KOPT-K1 (cell line): ENCODE measurements at regions not wholly inside any gene's neighbourhood (a gene's known extent, or its start where the extent isn't known, plus 50 kb on each side); places are given as distances from the start of the nearest gene placed in this dataset.
"Not testable (repeated sequence)": the region's sequence is repeated elsewhere in the genome, so short reads cannot be mapped to it uniquely, and the experiment has no call there.

Source experiments
- H3K27ac ChIP-seq: fragments of 200-600 bp; sonication (generic); 2 replicates; pipeline ENCODE4 v1.5.1; 2016; ENCODE audit warnings: antibody characterized with exemption, mild to moderate bottlenecking, low read depth, low read length; ENCODE audit not compliant: poor library complexity, severe bottlenecking
- H3K36me3 ChIP-seq: fragments of 200-600 bp; sonication (generic); 2 replicates; pipeline ENCODE4 v1.5.1; 2017; ENCODE audit warnings: antibody characterized with exemption, mild to moderate bottlenecking, low read length, moderate library complexity; ENCODE audit not compliant: insufficient read depth
- H3K9me3 ChIP-seq: fragments of 200-600 bp; sonication (generic); 2 replicates; pipeline ENCODE4 v1.5.1; 2017; ENCODE audit warnings: antibody characterized with exemption, low read length, mild to moderate bottlenecking; ENCODE audit not compliant: insufficient read depth, poor library complexity, severe bottlenecking

DNA sequence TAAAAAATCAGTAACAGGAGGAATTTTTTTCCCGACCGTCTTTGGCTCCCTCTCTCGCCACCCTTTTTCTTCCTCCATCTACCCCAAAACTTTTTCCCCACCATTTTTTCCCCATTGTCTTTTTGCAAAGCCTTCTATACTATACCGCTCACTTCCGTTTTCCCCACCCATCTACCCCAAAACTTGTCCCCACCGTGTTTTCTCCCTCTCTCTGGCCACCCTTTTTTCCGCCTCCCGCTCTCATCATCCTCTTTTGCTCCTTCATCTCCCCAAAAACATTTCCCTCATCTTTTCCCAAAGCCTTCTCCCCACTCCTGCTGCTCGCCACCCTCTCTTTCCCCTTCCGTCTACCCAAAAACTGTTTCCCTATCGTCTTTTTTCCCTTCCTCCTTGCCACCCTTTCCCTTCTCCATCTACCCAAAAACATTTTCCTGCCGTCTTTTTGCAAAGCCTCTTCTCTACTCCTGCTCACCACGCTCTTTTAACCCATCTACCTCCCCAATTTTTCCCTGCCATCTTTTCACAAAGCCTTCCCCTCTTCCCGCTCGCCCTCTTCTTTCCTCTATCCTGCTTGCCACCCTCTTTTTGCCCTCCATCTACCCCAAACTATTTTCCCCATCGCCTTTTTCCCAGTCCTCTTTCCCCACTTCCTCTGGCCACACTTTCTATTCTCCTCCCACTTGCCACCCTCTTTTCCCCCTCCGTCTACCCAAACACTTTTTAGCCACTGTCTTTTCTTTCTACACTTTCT is 109.4 kb upstream of the TPTE start:
- H3K27ac ChIP-seq, H3K36me3 ChIP-seq: not testable (repeated sequence)
- H3K9me3 ChIP-seq, result peaks cover 37% of the 10 kb centered on the region

DNA sequence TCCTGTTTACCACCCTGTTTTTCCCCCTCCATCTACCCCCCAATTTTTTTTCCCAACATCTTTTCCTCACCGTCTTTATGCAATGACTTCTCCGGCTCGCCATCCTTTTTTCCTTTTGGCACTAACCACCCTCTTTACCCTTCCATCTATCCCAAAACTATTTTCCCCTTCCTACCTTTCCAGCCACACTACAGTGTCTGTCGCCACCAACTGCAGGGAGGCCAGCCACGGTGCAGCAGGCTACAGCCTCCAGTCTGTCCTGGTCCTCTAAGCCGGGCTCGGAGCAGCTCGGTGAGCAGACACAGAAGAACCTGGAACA is 108.5 kb upstream of the TPTE start:
- H3K9me3 ChIP-seq, result peaks cover 42% of the 10 kb centered on the region

DNA sequence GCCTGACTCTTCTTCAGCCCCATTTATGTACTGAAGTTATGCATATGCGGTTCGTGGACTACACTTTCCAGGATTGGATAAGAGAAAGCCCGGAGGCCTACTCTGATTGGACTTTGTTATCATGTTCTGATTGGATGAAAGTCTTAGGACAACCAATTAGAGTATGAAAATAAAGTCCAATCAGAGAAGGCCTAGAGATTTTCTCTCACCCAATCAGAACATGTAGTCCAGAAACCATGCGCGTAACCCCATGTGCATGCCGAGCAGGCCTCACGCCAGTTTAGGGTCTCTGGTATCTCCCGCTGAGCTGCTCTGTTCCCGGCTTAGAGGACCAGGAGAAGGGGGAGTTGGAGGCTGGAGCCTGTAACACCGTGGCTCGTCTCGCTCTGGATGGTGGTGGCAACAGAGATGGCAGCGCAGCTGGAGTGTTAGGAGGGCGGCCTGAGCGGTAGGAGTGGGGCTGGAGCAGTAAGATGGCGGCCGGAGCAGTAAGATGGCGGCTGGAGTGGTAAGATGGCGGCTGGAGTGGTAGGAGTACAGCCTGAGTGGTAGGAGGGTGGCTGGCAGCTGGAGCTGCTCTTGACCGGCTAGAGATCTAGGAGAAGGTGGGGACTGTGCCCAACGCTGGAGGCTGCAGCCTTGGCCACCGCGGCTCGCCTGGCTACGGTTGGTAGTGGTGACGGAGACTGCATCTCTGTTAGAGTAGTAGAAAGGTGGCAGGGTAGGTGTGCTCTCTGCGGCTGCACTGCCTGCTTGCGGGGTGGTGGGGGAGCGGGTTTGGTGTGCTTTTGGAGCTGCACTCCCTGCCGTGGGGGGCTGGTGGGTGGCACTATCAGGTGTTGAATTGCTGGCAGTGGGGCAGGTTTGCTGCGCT is 107.9 kb upstream of the TPTE start:
- not testable (repeated sequence) for H3K27ac ChIP-seq, H3K36me3 ChIP-seq
- H3K9me3 ChIP-seq, result peaks cover 45% of the 10 kb centered on the region

More for the DNA sequence above, 108.5 kb upstream of the TPTE start:
- not testable (repeated sequence) for H3K36me3 ChIP-seq, H3K27ac ChIP-seq

DNA sequence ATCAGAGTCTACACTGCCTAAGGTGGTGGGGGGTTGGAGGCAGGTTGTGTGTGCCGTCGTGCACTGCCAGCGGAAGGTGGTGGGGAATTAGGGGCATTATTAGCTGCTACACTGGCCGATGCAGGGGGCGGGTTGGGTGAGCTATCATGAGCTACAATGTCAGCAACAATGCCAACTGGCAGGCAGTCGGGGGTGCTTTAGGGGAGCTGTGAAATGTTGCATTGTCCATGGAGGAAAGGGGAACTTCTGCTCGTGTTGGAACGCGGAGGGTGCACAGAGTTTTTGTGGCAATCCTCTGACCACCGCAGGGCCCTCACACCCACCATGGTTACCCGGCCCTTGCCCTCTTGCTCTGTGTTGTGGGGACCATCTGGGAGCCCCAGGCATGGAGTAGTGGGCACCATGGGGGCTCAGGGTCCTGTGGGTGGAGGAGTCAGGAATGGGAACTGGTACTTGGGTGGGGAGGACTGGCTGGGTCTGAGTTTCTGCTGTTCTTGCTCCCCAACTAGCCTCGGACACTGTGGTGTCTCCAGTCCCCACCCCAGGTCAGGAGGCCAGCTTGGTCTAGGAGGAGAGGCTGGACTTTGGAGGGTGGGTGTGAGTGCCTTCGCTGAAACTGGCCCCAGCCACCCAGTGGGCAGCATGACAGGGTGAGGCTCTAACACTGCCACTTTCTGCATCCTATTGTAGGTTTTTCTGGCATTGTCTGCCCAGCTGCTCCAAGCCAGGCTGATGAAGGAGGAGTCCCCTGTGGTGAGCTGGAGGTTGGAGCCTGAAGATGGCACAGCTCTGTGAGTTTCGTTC is 107.1 kb upstream of the TPTE start:
- H3K9me3 ChIP-seq, result peaks cover 52% of the 10 kb centered on the region
- H3K27ac ChIP-seq, H3K36me3 ChIP-seq: not testable (repeated sequence)

DNA sequence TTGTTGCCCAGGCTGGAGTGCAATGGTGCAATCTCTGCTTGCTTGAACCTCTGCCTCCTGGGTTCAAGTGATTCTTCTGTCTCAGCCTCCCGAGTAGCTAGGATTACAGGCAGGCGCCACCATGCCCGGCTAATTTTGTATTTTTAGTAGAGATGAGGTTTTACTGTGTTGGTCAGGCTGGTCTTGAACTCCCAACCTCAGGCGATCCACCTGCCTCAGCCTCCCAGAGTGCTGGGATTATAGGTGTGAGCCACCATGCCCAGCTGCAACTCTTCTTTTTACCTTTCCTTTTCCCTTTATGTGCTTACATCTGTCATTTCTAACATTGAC is 106.5 kb upstream of the TPTE start:
- H3K36me3 ChIP-seq, H3K27ac ChIP-seq: not testable (repeated sequence)
- H3K9me3 ChIP-seq, result peaks cover 56% of the 10 kb centered on the region

DNA sequence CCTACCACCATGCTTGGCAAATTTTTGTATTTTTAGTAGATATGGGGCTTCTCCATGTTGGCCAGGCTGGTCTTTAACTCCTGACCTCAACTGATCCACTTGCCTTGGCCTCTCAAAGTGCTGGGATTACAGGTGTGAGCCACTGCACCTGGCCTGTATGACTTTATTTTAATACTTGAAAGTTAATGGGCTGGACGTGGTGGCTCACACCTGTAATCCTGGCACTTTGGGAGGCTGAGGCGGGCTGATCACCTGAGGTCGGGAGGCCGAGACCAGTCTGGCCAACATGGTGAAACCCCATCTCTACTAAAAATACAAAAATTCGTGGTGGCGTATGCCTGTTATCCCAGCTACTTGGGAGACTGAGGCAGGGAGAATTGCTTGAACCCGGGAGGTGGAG is 105.9 kb upstream of the TPTE start:
- not testable (repeated sequence) for H3K27ac ChIP-seq, H3K36me3 ChIP-seq
- H3K9me3 ChIP-seq, result peaks cover 56% of the 10 kb centered on the region

DNA sequence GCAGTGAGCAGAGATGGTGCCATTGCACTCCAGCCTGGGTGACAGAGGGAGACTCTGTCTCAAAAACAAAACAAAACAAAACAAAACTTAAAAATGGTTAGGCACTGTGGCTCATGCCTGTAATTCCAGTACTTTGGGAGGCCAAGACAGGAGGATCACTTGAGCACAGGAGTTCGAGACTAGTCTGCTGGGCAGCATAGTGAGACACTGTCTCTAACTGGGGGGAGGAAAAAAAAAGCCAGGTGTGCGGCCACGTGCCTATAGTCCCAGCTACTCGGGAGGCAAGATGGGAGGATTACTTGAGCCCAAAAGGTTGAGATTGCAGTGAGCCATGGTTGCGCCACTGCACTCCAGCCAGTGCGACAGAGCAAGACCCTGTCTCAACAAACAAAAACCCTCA is 105.5 kb upstream of the TPTE start:
- not testable (repeated sequence) for H3K36me3 ChIP-seq, H3K27ac ChIP-seq
- H3K9me3 ChIP-seq, result peaks cover 56% of the 10 kb centered on the region

DNA sequence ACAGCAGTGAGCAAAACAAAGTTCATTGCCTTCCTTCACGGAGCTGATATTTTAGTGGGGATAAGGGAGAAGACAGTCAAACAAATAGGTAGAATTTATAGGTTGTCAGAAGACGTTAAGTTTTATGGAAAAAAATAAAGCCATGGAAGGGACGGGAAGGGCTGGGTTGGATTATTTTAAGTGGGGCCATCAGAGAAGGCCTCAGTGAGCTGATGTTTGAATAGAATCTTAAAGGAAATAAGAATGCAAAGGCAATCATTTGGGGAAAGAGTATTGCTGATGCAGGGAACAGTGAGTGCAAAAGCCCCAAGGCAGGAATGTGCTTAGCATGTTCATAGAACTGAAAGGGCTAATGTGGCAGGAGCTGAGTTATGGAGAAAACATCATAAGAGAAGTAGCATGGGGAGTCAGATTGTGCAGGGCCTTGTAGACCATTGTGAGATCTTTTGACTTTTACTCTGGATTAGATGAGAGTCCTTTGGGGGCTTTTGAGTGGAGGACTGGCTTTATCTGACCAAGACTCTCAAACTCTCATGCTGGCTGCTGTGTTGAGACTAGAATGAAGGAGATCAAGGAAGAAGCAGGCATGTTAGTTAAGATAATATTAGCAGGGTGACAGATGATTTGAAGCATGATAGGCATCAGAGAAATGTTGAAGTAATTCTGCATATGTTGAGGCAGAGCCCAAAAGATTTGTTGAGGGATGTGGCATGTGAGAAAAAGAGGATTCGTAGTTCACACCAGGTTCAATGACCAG is 104.5 kb upstream of the TPTE start:
- not testable (repeated sequence) for H3K27ac ChIP-seq, H3K36me3 ChIP-seq
- H3K9me3 ChIP-seq, result peaks cover 64% of the 10 kb centered on the region

DNA sequence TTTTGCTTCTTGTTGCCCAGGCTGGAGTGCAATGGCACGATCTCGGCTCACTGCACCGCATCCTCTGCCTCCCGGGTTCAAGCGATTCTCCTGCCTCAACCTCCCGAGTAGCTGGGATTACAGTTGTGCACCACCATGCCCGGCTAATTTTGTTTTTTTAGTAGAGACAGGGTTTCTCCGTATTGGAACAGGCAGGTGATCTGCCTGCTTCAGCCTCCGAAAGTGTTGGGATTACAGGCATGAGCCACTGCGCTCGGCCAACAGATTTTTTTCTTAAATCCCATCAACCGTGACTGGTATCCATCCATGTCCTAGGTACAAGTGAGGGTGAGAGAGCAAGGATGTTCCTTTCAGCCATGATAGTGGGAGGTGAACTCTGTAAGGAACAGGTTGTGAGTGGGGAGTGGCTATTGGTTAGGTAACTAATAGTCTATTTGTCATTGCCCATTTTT is 103.8 kb upstream of the TPTE start:
- H3K36me3 ChIP-seq, H3K27ac ChIP-seq: not testable (repeated sequence)
- H3K9me3 ChIP-seq, result peaks cover 71% of the 10 kb centered on the region

DNA sequence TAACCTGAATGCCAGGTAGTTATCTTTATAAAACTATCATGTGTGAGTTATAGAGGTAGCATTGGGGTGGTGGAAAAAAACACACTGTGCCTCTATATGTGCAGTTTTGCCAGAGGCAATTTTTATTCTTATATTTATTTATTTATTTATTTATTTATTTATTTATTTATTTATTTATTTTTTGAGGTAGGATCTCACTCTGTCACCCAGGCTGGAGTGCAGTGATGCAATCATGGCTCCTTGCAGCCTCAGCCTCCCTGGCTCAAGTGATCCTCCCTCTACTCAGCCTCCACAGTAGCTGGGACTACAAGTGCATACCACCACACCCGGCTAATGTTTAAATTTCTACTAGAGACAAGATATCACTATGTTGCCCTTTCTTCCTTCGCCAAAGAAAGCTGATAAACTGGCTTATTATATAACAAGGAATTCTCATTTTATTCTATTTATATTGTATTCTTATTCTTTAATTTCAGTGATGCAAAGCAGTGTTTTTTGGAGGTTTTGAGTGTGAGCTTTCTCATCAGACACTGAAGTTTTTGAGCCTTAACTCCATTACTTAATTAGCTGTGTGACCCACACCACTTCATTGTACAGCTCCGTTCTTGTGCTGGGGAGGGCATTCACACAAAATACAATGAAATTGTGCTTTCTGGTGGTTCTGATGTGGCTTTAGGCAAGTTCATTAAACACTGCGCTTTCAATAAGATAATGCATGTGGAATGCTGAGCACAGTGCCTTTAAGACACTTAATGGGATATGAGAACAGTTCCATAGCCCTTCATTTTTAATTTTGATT is 102.9 kb upstream of the TPTE start:
- H3K27ac ChIP-seq, H3K36me3 ChIP-seq: not testable (repeated sequence)
- peaks cover 63% of the 10 kb centered on the region for H3K9me3 ChIP-seq

DNA sequence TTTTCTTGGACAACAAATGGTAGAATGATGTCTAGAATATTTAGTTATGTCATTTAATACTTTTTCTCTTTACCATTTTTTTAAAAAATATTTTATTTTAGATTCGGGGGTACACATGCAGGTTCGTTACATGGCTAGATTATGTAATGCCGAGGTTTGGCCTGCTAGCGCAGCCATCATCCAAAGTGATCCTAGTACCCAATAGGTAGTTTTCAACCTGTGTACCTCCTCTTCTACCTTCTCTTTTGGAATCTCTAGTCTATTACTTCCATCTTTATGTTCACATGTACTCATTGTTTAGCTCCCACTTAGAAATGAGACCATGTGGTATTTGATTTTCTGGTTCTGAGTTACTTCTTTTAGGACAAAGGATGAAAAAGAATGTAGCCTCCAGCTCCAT is 100.2 kb upstream of the TPTE start:
- not testable (repeated sequence) for H3K27ac ChIP-seq, H3K36me3 ChIP-seq
- H3K9me3 ChIP-seq, result peaks cover 51% of the 10 kb centered on the region

DNA sequence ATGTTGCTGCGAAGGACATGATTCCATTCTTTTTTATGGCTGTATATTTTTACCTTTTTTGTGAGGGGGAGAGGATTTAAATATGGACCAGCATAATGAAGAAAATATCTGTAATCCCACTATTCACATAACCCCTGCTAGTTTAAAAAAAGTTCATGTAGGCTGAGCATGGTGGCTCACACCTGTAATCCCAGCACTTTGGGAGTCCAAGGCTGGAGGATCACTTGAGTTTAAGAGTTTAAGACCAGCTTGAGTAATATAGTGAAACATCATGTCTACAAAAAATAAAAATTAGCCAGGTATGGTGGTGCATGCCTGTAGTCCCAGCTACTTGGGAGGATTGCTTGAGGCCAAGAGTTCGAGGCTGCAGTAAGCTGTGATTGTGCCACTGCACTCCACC is 99.8 kb upstream of the TPTE start:
- H3K9me3 ChIP-seq, result peaks cover 50% of the 10 kb centered on the region
- not testable (repeated sequence) for H3K36me3 ChIP-seq, H3K27ac ChIP-seq

DNA sequence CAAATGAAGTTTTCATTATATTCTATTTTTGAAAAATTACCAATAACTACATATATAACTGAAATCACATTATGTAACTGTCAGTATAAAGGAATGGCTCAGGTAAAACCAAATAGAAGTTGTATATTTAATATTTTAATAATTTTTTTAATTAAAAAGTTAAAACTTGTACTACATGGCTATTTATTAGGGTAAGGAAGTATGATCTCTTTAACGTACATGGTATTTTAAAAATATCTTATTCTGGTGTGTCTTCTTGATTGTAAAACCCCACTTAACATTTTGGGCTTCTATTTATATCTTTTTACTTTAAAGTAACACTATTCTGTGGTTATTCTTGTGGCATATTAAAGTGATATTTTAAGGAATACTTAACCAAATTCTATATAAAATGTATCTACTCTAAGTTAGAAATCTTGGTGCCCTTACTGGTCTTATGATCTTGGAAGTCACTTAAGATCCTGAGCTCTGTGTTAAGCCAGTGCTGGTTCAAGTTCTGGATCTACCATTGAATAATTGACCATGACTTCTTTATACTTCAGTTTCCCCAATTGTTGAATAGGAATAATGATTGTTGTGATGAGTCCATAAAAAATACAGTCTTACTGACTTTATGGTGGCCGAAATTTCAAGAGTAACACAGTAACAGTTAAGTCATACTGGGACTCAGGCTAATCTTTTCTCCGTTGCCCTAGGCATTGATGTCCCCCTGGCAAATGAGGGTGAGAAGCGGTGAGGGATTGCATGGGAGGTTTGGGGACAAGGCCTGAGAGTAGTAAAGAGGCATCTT is 97.1 kb upstream of the TPTE start:
- not testable (repeated sequence) for H3K36me3 ChIP-seq, H3K27ac ChIP-seq
- H3K9me3 ChIP-seq, result peaks cover 48% of the 10 kb centered on the region

DNA sequence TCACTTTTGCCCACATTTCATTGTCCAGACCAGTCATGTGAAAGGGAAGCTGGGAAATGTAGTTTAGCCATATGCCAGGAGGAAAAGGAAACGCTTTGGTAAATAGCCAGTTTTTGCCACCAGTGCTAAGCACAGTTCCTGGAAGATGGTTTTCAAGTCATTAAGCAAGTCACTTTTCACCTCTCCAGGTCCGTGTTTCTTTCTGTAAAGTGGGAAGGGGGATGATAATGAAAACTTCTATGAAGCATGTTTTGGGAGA is 96.6 kb upstream of the TPTE start:
- peaks cover 44% of the 10 kb centered on the region for H3K9me3 ChIP-seq
- H3K36me3 ChIP-seq, H3K27ac ChIP-seq: not testable (repeated sequence)
